H1 (cell line): ENCODE measurements at regions not wholly inside any gene's neighbourhood (a gene's known extent, or its start where the extent isn't known, plus 50 kb on each side); places are given as distances from the start of the nearest gene placed in this dataset.

Experiments used
- CTCF ChIA-PET: fragments of 300-600 bp; sonication (Branson Sonifier 250); formaldehyde crosslinking; loops from one replicate; lab custom pipeline; 2021; ENCODE audit not compliant: partially characterized antibody; lab: Charles Lee
- POLR2A ChIA-PET: fragments of 300-600 bp; sonication (Branson Sonifier 250); formaldehyde crosslinking; loops from one replicate; lab custom pipeline; 2021; ENCODE audit warnings: inconsistent platforms; ENCODE audit not compliant: partially characterized antibody; lab: Charles Lee
- DNase-seq, 2 experiments: peaks; one replicate each; pipeline versions ENCODE4 v3.0.0 to v3.0.0-alpha.2; 2010 to 2022; ENCODE audit warnings: low spot score in 2 of 2, low read depth in 1 of 2, mixed read lengths in 1 of 2
- FAIRE-seq: peaks from 2 replicates; lab custom pipeline; 2011; peaks lifted over from hg19 to GRCh38; lab: Jason Lieb, UNC
- H2AFZ ChIP-seq: 2 replicates; pipeline ENCODE4 v1.8.1; 2012; ENCODE audit warnings: low read length, inconsistent platforms
- H2AK5ac ChIP-seq: 2 replicates; pipeline ENCODE4 v1.6.1; 2013; ENCODE audit warnings: low read depth, low read length
- H2BK120ac ChIP-seq: replicated peaks from 2 replicates; pipeline ENCODE3; 2013; ENCODE audit warnings: low read depth, low read length, inconsistent platforms
- H2BK12ac ChIP-seq: 2 replicates; pipeline ENCODE4 v1.6.1; 2013; ENCODE audit warnings: low read depth, low read length
- H2BK15ac ChIP-seq: 2 replicates; pipeline ENCODE4 v1.6.1; 2013; ENCODE audit warnings: low read length
- H2BK20ac ChIP-seq: 2 replicates; pipeline ENCODE4 v1.6.1; 2013; ENCODE audit warnings: low read length
- H2BK5ac ChIP-seq: 2 replicates; pipeline ENCODE4 v1.6.1; 2013; ENCODE audit warnings: low read depth, low read length
- H3K14ac ChIP-seq: 2 replicates; pipeline ENCODE4 v1.6.1; 2013; ENCODE audit warnings: inconsistent platforms; ENCODE audit not compliant: insufficient read length
- H3K18ac ChIP-seq: 2 replicates; pipeline ENCODE4 v1.6.1; 2013; ENCODE audit warnings: low read length; ENCODE audit errors: extremely low read depth
- H3K23ac ChIP-seq: 2 replicates; pipeline ENCODE4 v1.6.1; 2013; ENCODE audit warnings: inconsistent platforms; ENCODE audit not compliant: insufficient read length
- H3K23me2 ChIP-seq: 2 replicates; pipeline ENCODE4 v1.6.1; 2013; ENCODE audit warnings: low read depth, low read length
- H3K27ac ChIP-seq: 2 replicates; pipeline ENCODE4 v1.6.1; 2011; ENCODE audit warnings: low read depth, low read length, inconsistent platforms
- H3K27me3 ChIP-seq, 4 experiments: replicated peaks in 1 of 4; 1 replicate in 1 of 4; 2 replicates in 3 of 4; pipeline versions ENCODE4 v1.6.1 to v1.8.1; 2011 to 2013; ENCODE audit warnings: low read length in 3 of 4, mild to moderate bottlenecking in 3 of 4, inconsistent platforms in 2 of 4, mixed read lengths in 2 of 4, moderate library complexity in 1 of 4; ENCODE audit not compliant: control insufficient read depth in 3 of 4, insufficient read depth in 3 of 4; ENCODE audit errors: extremely low read depth in 1 of 4
- H3K36me3 ChIP-seq, 4 experiments: 2 replicates each; pipeline versions ENCODE4 v1.6.1 to v1.8.1; 2011 to 2013; ENCODE audit warnings: mild to moderate bottlenecking in 4 of 4, low read length in 3 of 4, moderate library complexity in 2 of 4, control low read depth in 1 of 4, inconsistent platforms in 1 of 4; ENCODE audit not compliant: insufficient read depth in 4 of 4, control insufficient read depth in 2 of 4
- H3K4ac ChIP-seq: replicated peaks from 2 replicates; pipeline ENCODE3; 2013; ENCODE audit warnings: low read length, low read depth, mixed read lengths, inconsistent platforms; ENCODE audit not compliant: insufficient read length
- H3K4me1 ChIP-seq, 4 experiments: replicated peaks in 1 of 4; 1 replicate in 1 of 4; 2 replicates in 3 of 4; pipeline versions ENCODE4 v1.6.1 to v1.8.1; 2011 to 2013; ENCODE audit warnings: low read length in 3 of 4, inconsistent platforms in 2 of 4, mixed read lengths in 1 of 4; ENCODE audit not compliant: insufficient read depth in 4 of 4, control insufficient read depth in 3 of 4
- H3K4me2 ChIP-seq, 2 experiments: 2 replicates each; pipeline versions ENCODE4 v1.6.1 to v1.8.1; 2011 to 2013; ENCODE audit warnings: low read depth in 2 of 2, low read length in 2 of 2, control low read depth in 1 of 2, inconsistent platforms in 1 of 2, mild to moderate bottlenecking in 1 of 2; ENCODE audit not compliant: insufficient read depth in 1 of 2
- H3K4me3 ChIP-seq, 4 experiments: fragments of 200-600, 300-600 bp in 1 of 4; sonication (generic), shearing (Covaris generic), sonication (Bioruptor Twin) in 1 of 4; 2 replicates each; pipeline versions ENCODE4 v1.5.1 to v1.8.1; 2011 to 2016; ENCODE audit warnings: low read length in 4 of 4, low read depth in 3 of 4, control low read depth in 2 of 4, inconsistent platforms in 2 of 4, mild to moderate bottlenecking in 2 of 4, mixed read lengths in 1 of 4, moderate library complexity in 1 of 4; ENCODE audit not compliant: insufficient read depth in 2 of 4; ENCODE audit errors: extremely low read depth in 1 of 4
- H3K56ac ChIP-seq: replicated peaks from 2 replicates; pipeline ENCODE3; 2013; ENCODE audit warnings: low read depth, mild to moderate bottlenecking, mixed read lengths, low read length, inconsistent platforms; ENCODE audit not compliant: insufficient read length
- H3K79me1 ChIP-seq: 2 replicates; pipeline ENCODE4 v1.6.1; 2013; ENCODE audit warnings: low read depth, low read length, control low read depth
- H3K79me2 ChIP-seq, 2 experiments: 2 replicates each; pipeline versions ENCODE4 v1.6.1 to v1.8.1; 2012 to 2013; ENCODE audit warnings: low read length in 2 of 2, mild to moderate bottlenecking in 2 of 2, inconsistent platforms in 1 of 2; ENCODE audit not compliant: insufficient read depth in 2 of 2, control insufficient read depth in 1 of 2
- H3K9ac ChIP-seq, 4 experiments: replicated peaks in 1 of 4; 1 replicate in 1 of 4; 2 replicates in 3 of 4; pipeline versions ENCODE4 v1.6.1 to v1.8.1; 2011 to 2013; ENCODE audit warnings: low read depth in 3 of 4, low read length in 3 of 4, control low read depth in 2 of 4, mild to moderate bottlenecking in 2 of 4, moderate library complexity in 2 of 4, inconsistent platforms in 1 of 4; ENCODE audit errors: extremely low read depth in 1 of 4
- H3K9me3 ChIP-seq, 2 experiments: 2 replicates each; pipeline versions ENCODE4 v1.6.1 to v1.8.1; 2012 to 2013; ENCODE audit warnings: mild to moderate bottlenecking in 2 of 2, moderate library complexity in 2 of 2, control low read depth in 1 of 2, inconsistent platforms in 1 of 2, low read depth in 1 of 2, low read length in 1 of 2, mixed read lengths in 1 of 2; ENCODE audit not compliant: insufficient read depth in 2 of 2
- H4K20me1 ChIP-seq, 2 experiments: replicated peaks in 1 of 2; 2 replicates each; pipeline versions ENCODE3 to v1.8.1; 2011 to 2013; ENCODE audit warnings: inconsistent platforms in 2 of 2, low read length in 2 of 2, mild to moderate bottlenecking in 1 of 2; ENCODE audit not compliant: insufficient read depth in 2 of 2, control insufficient read depth in 1 of 2
- H4K5ac ChIP-seq: 2 replicates; pipeline ENCODE4 v1.6.1; 2013; ENCODE audit warnings: low read length, low read depth, mixed read lengths, inconsistent platforms; ENCODE audit not compliant: insufficient read length
- H4K8ac ChIP-seq: 2 replicates; pipeline ENCODE4 v1.8.0; 2013; ENCODE audit warnings: mild to moderate bottlenecking, moderate library complexity, low read length, inconsistent platforms; ENCODE audit not compliant: insufficient read depth; ENCODE audit errors: extremely low read depth
- H4K91ac ChIP-seq: replicated peaks from 2 replicates; pipeline ENCODE3; 2013; ENCODE audit warnings: low read length, mixed read lengths, inconsistent platforms; ENCODE audit not compliant: insufficient read length
- CHD1 ChIP-seq: IDR thresholded peaks from 2 replicates; pipeline ENCODE4 v1.6.1; 2012; ENCODE audit warnings: low read depth, low read length, improper control_type of control experiment
- WGBS, 2 experiments: shearing (Covaris generic) in 1 of 2; methylation state at CpG; one replicate each; pipeline versions ENCODE4 v1.1.6 to v1.1.7; 2013 to 2015; ENCODE audit warnings: low lambda C conversion rate in 2 of 2, mixed read lengths in 2 of 2, inconsistent platforms in 1 of 2, low coverage in 1 of 2, missing lambda C conversion rate in 1 of 2; ENCODE audit not compliant: insufficient replicate concordance in 2 of 2, insufficient coverage in 1 of 2, insufficient read length in 1 of 2; ENCODE audit errors: extremely low coverage in 1 of 2, missing lambda C conversion rate in 1 of 2; 5-methylcytosine and 5-hydroxymethylcytosine counted together
- TF ChIP-seq, protein P1 (sequence below): IDR thresholded peaks from 2 replicates; pipeline ENCODE4 v1.6.1; 2012; ENCODE audit warnings: low read length, inconsistent platforms

DNA sequence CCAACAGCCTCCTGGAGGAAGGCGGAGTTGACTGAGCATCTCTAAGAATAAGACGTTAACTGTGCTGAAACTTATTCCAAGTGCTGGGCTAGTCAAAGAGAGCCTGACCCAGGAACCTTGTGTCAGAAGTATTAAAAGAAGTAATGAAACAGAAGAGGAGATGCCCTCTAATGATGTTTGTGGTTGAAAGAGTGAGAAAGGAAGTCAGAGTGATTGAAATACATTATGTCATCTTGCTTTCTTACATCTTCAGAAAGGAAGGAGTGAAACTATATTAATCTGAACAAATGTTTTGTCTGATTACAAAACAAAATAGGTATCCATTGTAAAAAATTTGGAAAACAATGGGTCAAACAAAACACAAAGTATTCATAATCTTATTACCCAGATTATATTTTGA is 460.7 kb downstream of the NTRK2 start:
- Histone ChIP-seq H2BK15ac (no peak overlapping the region), H4K8ac (no peak overlapping the region), H3K4me1 (peaks cover 0 to 8% (median 0%) of the 10 kb centered on the region in 4 experiments; a peak in 1 of 7 replicates), H3K79me2 (no peaks in the 10 kb centered on the region), H3K36me3 (no peaks in the 10 kb centered on the region), H2AFZ (no peak overlapping the region), H3K27me3 (no peaks in the 10 kb centered on the region), H3K9me3 (peaks cover 2 to 10% of the 10 kb centered on the region in 2 experiments; a peak in 3 of 4 replicates), H3K9ac (no peak overlapping the region), H3K23ac (no peak overlapping the region), H4K91ac (no peak overlapping the region), H3K27ac (no peak overlapping the region), H2BK20ac (no peak overlapping the region), H3K56ac (no peak overlapping the region), H3K23me2 (no peaks in the 10 kb centered on the region), H4K5ac (no peak overlapping the region), H3K14ac (no peak overlapping the region), H3K18ac (no peak overlapping the region), H3K4me2 (no peak overlapping the region), H3K4me3 (no peak overlapping the region), H2BK12ac (no peak overlapping the region), H2AK5ac (no peak overlapping the region), H3K79me1 (no peaks in the 10 kb centered on the region), H2BK120ac (no peak overlapping the region), H3K4ac (no peak overlapping the region), H4K20me1 (no peaks in the 10 kb centered on the region), H2BK5ac (no peak overlapping the region)
- FAIRE-seq: no peak
- ChIA-PET CTCF (no interaction called here), POLR2A (no interaction called here)
- DNase-seq: no peak
- no peak for TF ChIP-seq CHD1
- TF ChIP-seq, protein P1, sequence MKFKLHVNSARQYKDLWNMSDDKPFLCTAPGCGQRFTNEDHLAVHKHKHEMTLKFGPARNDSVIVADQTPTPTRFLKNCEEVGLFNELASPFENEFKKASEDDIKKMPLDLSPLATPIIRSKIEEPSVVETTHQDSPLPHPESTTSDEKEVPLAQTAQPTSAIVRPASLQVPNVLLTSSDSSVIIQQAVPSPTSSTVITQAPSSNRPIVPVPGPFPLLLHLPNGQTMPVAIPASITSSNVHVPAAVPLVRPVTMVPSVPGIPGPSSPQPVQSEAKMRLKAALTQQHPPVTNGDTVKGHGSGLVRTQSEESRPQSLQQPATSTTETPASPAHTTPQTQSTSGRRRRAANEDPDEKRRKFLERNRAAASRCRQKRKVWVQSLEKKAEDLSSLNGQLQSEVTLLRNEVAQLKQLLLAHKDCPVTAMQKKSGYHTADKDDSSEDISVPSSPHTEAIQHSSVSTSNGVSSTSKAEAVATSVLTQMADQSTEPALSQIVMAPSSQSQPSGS: no peak
- WGBS, 2 experiments: 95% methylated on average over 2 of the region's 2 CpGs; no CpG with 5 or more reads in 1 of the 2 experiments
